ENCODE measurements at regions not wholly inside any gene's neighbourhood (a gene's known extent, or its start where the extent isn't known, plus 50 kb on each side); places are given as distances from the start of the nearest gene placed in this dataset.
A peak's percentile ranks its signal among the peaks of the same experiment; 100 is the strongest.

DNA sequence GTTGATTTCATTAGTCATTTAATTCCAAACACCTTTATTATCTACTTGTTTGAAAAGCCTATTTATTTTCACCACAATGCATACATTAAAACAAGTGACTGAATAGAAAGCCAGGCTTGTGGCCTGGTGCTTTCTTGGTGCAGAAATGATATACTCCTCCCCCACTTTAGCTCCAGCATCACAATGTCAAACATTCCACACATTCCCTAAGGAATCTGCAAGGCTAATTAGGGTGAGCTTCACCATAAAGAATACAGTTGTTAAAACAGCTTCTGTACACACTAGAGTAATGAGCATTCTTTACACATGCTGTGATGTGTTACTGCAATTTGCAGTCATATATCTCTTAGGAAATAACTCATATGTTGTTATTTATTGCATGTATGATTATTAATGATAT, 705.7 kb downstream of the CETN3 start:
- Histone ChIP-seq H3K4me2 (ENCODE audit: insufficient read depth in 1 of 2, low read depth in 2 of 2, low read length in 2 of 2) (peak overlapping the region; percentile 31 to 53; a peak in 3 of 4 replicates), H3K9me3 (ENCODE audit: insufficient read depth in 2 of 2, low read depth in 1 of 2, low read length in 1 of 2) (no peaks in the 10 kb centered on the region), H3K79me2 (ENCODE audit: control insufficient read depth in 1 of 2, insufficient read depth in 2 of 2, low read length in 2 of 2) (no peaks in the 10 kb centered on the region), H3K4me1 (replicated peaks in 1 of 4; ENCODE audit: control insufficient read depth in 3 of 4, insufficient read depth in 4 of 4, low read length in 3 of 4) (peaks cover 0 to 29% (median 2%) of the 10 kb centered on the region in 4 experiments; a peak in 2 of 7 replicates), H3K18ac (ENCODE audit: extremely low read depth, low read length) (no peak overlapping the region; the same call in 1 of the 2 replicates), H3K56ac (replicated peaks; ENCODE audit: insufficient read length, low read depth, low read length) (no peak overlapping the region), H3K14ac (ENCODE audit: insufficient read length) (no peak overlapping the region), H2BK5ac (ENCODE audit: low read depth, low read length) (peak overlapping the region; percentile 41; the same call in 1 of the 2 replicates), H2BK12ac (ENCODE audit: low read depth, low read length) (no peak overlapping the region; the same call in 1 of the 2 replicates), H3K36me3 (ENCODE audit: control insufficient read depth in 2 of 4, insufficient read depth in 4 of 4, low read length in 3 of 4) (no peaks in the 10 kb centered on the region), H3K79me1 (ENCODE audit: low read depth, low read length) (no peaks in the 10 kb centered on the region), H3K27ac (ENCODE audit: low read depth, low read length) (peak overlapping the region; percentile 77), H2BK15ac (ENCODE audit: low read length) (no peak overlapping the region), H3K4me3 (ENCODE audit: extremely low read depth in 1 of 4, insufficient read depth in 2 of 4, low read depth in 3 of 4, low read length in 4 of 4) (peak overlapping the region in 1 of 4 experiments; percentile 47; a peak in 2 of 8 replicates), H2AFZ (ENCODE audit: low read length) (no peak overlapping the region), H3K9ac (replicated peaks in 1 of 4; ENCODE audit: extremely low read depth in 1 of 4, low read depth in 3 of 4, low read length in 3 of 4) (no peak overlapping the region; a peak in 1 of 7 replicates), H2BK20ac (ENCODE audit: low read length) (no peak overlapping the region), H3K27me3 (replicated peaks in 1 of 4; ENCODE audit: control insufficient read depth in 3 of 4, extremely low read depth in 1 of 4, insufficient read depth in 3 of 4, low read length in 3 of 4) (no peaks in the 10 kb centered on the region), H4K20me1 (replicated peaks in 1 of 2; ENCODE audit: control insufficient read depth in 1 of 2, insufficient read depth in 2 of 2, low read length in 2 of 2) (no peaks in the 10 kb centered on the region), H4K8ac (ENCODE audit: extremely low read depth, insufficient read depth, low read length) (no peak overlapping the region), H3K23me2 (ENCODE audit: low read depth, low read length) (no peaks in the 10 kb centered on the region), H2AK5ac (ENCODE audit: low read depth, low read length) (no peak overlapping the region), H3K4ac (replicated peaks; ENCODE audit: insufficient read length, low read depth, low read length) (no peak overlapping the region), H4K91ac (replicated peaks; ENCODE audit: insufficient read length, low read length) (no peak overlapping the region), H3K23ac (ENCODE audit: insufficient read length) (no peak overlapping the region), H2BK120ac (replicated peaks; ENCODE audit: low read depth, low read length) (no peak overlapping the region), H4K5ac (ENCODE audit: insufficient read length, low read depth, low read length) (peak overlapping the region; percentile 81)
- ChIA-PET POLR2A (ENCODE audit: partially characterized antibody) (interaction anchor here (0.7 to 1.4 kb wide), 5 partner anchors 11 to 1443 kb away, joined by 3 to 4 read pairs (median 4); no protein-coding TSS in a partner anchor), CTCF (ENCODE audit: partially characterized antibody) (interaction anchor here (1.0 kb wide), 1 partner anchor 481 kb away, joined by 3 read pairs; no protein-coding TSS in a partner anchor)
- peak; percentile 97 for FAIRE-seq
- DNase-seq (ENCODE audit: low read depth in 1 of 2, low spot score in 2 of 2) = peak in 1 of 2 experiments; percentile 57
- TF ChIP-seq RFX5 (IDR thresholded peaks at IDR 0.05; ENCODE audit: borderline replicate concordance, low read depth, low read length) (no peak), POLR2A (IDR thresholded peaks at IDR 0.05; ENCODE audit: control extremely low read depth in 1 of 2, low read depth in 2 of 2, low read length in 2 of 2) (peak; percentile 38 to 53), RAD21 (IDR thresholded peaks at IDR 0.05 in 1 of 2, conservative IDR thresholded peaks at IDR 0.05 in 1 of 2; ENCODE audit: low read depth in 2 of 2, low read length in 2 of 2) (peak; percentile 23 to 27; a peak in 3 of 4 replicates), EP300 (IDR thresholded peaks at IDR 0.05; ENCODE audit: borderline replicate concordance in 1 of 2, low read depth in 2 of 2, low read length in 2 of 2) (peak in 1 of 2 experiments; percentile 95; a peak in 2 of 3 replicates), SP1 (IDR thresholded peaks at IDR 0.05; ENCODE audit: low read depth, low read length) (peak; percentile 98), YY1 (IDR thresholded peaks at IDR 0.05; ENCODE audit: low read depth, low read length) (no peak), GTF2F1 (IDR thresholded peaks at IDR 0.05; ENCODE audit: borderline replicate concordance, low read depth, low read length) (no peak), SAP30 (IDR thresholded peaks at IDR 0.05; ENCODE audit: insufficient read depth, insufficient replicate concordance, low read length) (no peak), JUN (IDR thresholded peaks at IDR 0.05; ENCODE audit: low read depth, low read length) (no peak), RNF2 (IDR thresholded peaks at IDR 0.05; ENCODE audit: borderline replicate concordance, low read depth, low read length, missing control alignments, poor library complexity, severe bottlenecking) (no peak), RBBP5 (IDR thresholded peaks at IDR 0.05; ENCODE audit: borderline replicate concordance, low read depth, low read length) (no peak; the same call in none of the 2 replicates), PHF8 (conservative IDR thresholded peaks at IDR 0.05; ENCODE audit: low read depth, low read length) (no peak), CHD2 (IDR thresholded peaks at IDR 0.05; ENCODE audit: low read length) (peak; percentile 58; the same call in 1 of the 2 replicates), BCL11A (IDR thresholded peaks at IDR 0.05; ENCODE audit: low read depth in 2 of 2, low read length in 2 of 2) (peak; percentile 90 to 93)
